ENCODE measurements at regions not wholly inside any gene's neighbourhood (a gene's known extent, or its start where the extent isn't known, plus 50 kb on each side); places are given as distances from the start of the nearest gene placed in this dataset.
A peak's percentile ranks its signal among the peaks of the same experiment; 100 is the strongest.
"Not testable (repeated sequence)": the region's sequence is repeated elsewhere in the genome, so short reads cannot be mapped to it uniquely, and the experiment has no call there.

DNA sequence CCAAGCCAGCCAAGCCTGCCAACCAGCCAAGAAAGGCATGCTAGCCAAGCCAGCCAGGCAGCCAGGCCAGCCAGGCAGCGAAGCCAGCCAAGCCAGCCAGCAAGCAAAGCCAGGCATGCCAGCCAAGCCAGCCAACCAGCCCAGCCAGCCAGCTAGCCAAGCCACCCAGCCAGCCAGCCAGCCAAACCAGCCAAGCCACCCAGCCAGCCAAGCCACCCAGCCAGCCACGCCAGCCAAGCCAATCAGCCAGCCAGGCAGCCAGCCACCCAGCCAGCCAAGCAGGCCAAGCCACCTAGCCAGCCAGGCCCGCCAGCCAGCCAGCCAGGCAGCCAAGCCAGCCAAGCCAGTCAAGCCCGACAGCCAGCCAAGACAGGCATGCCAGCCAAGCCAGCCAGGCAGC is 1601.0 kb downstream of the RPIA start:
- CTCF ChIA-PET; POLR2A ChIA-PET; H3K4me3 ChIP-seq (ENCODE audit: low read depth, low read length); DNase-seq (ENCODE audit: low read depth, low spot score): not testable (repeated sequence)

DNA sequence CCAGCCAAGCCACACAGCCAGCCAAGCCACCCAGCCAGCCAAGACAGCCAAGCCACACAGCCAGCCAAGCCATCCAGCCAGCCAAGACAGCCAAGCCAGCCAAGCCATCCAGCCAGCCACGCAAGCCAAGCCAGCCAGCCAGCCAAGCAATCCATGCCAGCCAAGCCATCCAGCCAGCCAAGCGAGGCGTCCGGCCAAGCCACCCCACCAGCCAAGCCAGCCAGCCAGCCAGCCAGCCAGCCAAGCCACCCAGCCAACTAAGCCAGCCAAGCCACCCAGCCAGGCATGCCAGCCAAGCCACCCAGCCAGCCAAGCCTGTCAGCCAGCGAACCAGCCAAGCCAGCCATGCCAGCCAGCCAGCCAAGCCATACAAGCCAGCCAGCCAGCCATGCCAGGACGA is 1601.8 kb downstream of the RPIA start:
- H3K4me3 ChIP-seq (ENCODE audit: low read depth, low read length); POLR2A ChIA-PET; DNase-seq (ENCODE audit: low read depth, low spot score); CTCF ChIA-PET: not testable (repeated sequence)

- H3K4me3 ChIP-seq (ENCODE audit: low read depth, low read length); CTCF ChIA-PET; DNase-seq (ENCODE audit: low read depth, low spot score); POLR2A ChIA-PET: not testable (repeated sequence)
These were observed 1602.3 kb downstream of the RPIA start for GRCh38 chr2:90293806-90294205.

GRCh38 chr2:90295036-90295750 is 1603.7 kb downstream of the RPIA start:
- CTCF ChIA-PET; H3K4me3 ChIP-seq (ENCODE audit: low read depth, low read length); POLR2A ChIA-PET; DNase-seq (ENCODE audit: low read depth, low spot score): not testable (repeated sequence)

- H3K4me3 ChIP-seq (ENCODE audit: low read depth, low read length); DNase-seq (ENCODE audit: low read depth, low spot score); CTCF ChIA-PET; POLR2A ChIA-PET: not testable (repeated sequence)
These were observed 1605.0 kb downstream of the RPIA start for GRCh38 chr2:90296484-90296777.

- DNase-seq (ENCODE audit: low read depth, low spot score); POLR2A ChIA-PET; H3K4me3 ChIP-seq (ENCODE audit: low read depth, low read length); CTCF ChIA-PET: not testable (repeated sequence)
These were observed 1606.2 kb downstream of the RPIA start for GRCh38 chr2:90297701-90298100.

DNA sequence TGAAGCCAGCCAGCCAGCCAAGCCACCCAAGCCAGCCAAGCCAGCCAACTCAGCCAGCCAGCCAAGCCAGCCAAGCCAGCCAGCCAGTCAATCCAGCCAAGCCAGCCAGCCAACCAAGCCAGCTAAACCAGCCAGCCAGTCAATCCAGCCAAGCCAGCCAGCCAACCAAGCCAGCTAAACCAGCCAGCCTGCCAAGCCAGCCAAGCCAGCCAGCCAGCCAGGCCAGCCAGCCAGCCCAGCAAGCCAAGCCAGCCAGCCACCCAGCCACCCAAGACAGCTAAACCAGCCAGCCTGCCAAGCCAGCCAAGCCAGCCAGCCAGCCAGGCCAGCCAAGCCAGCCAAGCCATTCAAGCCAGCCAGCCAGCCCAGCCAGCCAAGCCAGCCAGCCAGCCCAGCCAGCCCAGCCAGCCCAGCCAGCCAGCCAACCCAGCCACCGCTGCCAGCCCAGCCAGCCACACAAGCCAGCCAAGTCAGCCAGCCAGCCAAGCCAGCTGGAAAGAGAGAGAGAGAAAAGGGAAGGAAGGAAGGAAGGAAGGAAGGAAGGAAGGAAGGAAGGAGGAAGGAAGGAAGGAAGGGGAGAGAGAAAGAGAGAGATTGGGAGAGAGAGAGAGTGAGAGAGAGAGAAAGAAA is 1606.8 kb downstream of the RPIA start:
- DNase-seq (ENCODE audit: low read depth, low spot score); POLR2A ChIA-PET: not testable (repeated sequence)

DNA sequence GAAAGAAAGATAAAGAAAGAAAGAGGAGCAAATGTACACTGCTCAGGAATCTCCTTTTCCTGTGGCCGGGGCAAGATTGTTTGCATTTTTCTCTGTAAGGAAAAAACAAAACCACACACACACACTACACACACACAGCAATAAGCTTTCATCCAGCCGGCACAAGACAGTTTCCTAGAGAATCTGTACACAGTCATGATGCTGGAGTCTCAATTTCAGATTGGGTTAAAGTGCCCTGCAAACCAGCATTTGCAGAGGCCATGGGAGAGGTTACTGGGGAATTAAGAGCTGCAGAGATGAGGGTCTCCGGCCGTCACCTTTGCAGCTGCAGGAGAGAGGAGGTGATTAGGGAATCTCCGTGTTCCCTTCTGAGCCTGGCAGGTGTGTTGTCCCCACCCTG is 1607.5 kb downstream of the RPIA start:
- CTCF ChIA-PET; POLR2A ChIA-PET; DNase-seq (ENCODE audit: low read depth, low spot score); H3K4me3 ChIP-seq (ENCODE audit: low read depth, low read length): not testable (repeated sequence)

More for the DNA sequence above, 1606.8 kb downstream of the RPIA start:
- CTCF ChIA-PET; H3K4me3 ChIP-seq (ENCODE audit: low read depth, low read length): not testable (repeated sequence)

GRCh38 chr2:90322982-90323381 is 1631.5 kb downstream of the RPIA start:
- H3K4me3 ChIP-seq (ENCODE audit: low read depth, low read length); DNase-seq (ENCODE audit: low read depth, low spot score); POLR2A ChIA-PET; CTCF ChIA-PET: not testable (repeated sequence)

GRCh38 chr2:90323612-90324558 is 1632.4 kb downstream of the RPIA start:
- DNase-seq (ENCODE audit: low read depth, low spot score); POLR2A ChIA-PET; CTCF ChIA-PET: not testable (repeated sequence)
- peak overlapping the region; percentile 30 for H3K4me3 ChIP-seq (ENCODE audit: low read depth, low read length)

DNA sequence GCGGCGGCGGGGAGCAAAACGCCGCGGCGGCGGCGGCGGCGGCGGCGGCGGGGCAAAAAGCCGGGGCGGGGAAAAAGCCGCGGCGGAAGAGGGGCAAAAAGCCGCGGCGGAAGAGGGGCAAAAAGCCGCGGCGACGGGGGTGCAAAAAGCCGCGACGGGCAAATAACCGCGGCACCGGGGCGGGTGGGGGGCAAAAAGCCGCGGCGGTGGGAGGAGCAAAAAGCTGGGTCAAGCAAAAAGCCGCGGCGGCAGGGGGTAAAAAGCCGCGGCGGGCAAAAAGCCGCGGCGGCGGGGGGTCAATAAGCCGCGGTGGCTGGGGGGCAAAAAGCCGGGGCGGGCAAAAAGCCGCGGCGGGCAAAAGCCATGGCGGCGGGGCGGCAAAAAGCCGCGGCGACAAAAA is 1633.2 kb downstream of the RPIA start:
- POLR2A ChIA-PET; CTCF ChIA-PET; DNase-seq (ENCODE audit: low read depth, low spot score): not testable (repeated sequence)
- peak overlapping the region; percentile 40 for H3K4me3 ChIP-seq (ENCODE audit: low read depth, low read length)

GRCh38 chr2:90325796-90326353 is 1634.4 kb downstream of the RPIA start:
- POLR2A ChIA-PET: not testable (repeated sequence)

DNA sequence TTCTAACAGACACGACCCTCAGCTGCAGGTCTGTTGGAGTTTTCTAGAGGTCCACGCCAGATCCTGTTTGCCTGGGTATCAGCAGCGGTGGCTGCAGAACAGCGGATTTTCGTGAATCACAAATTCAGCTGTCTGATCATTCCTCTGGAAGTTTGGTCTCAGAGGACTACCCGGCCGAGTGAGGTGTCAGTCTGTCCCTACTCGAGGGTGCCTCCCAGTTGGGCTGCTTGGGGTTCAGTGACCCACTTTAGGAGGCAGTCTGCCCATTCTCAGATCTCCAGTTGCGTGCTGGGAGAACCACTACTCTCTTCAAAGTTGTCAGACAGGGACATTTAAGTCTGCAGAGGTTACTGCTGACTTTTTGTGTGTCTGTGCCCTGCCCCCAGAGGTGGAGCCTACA is 1664.1 kb downstream of the RPIA start:
- DNase-seq (ENCODE audit: low read depth, low spot score); H3K4me3 ChIP-seq (ENCODE audit: low read depth, low read length); CTCF ChIA-PET; POLR2A ChIA-PET: not testable (repeated sequence)

More at GRCh38 chr2:90325796-90326353, 1634.4 kb downstream of the RPIA start:
- CTCF ChIA-PET; DNase-seq (ENCODE audit: low read depth, low spot score); H3K4me3 ChIP-seq (ENCODE audit: low read depth, low read length): not testable (repeated sequence)

GRCh38 chr2:90359344-90359743 is 1667.9 kb downstream of the RPIA start:
- CTCF ChIA-PET; POLR2A ChIA-PET; H3K4me3 ChIP-seq (ENCODE audit: low read depth, low read length); DNase-seq (ENCODE audit: low read depth, low spot score): not testable (repeated sequence)

DNA sequence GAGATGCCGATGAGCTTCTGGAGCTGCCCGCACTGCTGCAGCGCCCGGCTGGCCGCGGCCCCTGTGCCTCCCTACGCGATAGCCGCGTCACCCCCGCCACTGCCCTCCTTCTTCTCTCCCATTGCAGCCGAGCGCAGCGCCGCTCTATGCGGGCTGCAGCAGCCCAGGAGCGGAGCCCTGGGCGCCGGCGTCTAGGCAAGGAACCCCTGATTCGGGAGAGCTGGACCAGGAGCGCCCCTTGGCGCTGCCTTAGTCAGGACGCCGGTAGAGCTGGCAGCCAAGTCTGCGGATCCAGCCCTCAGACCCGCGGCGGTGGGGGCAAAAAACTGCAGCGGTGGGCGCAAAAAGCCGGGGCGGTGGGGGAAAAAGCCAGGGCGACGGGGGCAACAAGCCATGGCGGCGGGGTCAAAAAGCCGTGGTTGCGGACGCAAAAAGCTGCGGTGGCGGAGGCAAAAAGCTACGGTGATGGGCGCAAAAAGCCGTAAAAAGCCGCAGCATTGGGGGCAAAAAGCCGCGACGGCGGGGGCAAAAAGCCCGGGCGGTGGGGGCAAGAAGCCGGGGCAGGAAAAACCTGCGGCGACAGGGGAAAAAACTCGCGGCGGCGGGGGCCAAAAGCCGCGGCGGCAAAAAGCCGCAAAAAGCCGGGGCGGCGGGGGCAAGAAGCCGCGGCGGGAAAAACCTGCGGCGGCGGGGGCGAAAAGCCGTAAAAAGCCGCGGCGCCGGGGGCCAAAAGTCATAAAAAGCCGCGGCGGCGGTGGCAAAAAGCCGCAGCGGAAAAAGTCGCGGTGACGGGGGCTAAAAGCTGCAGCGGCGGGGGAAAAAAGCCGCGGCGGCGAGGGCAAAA is 1668.6 kb downstream of the RPIA start:
- POLR2A ChIA-PET; DNase-seq (ENCODE audit: low read depth, low spot score); CTCF ChIA-PET; H3K4me3 ChIP-seq (ENCODE audit: low read depth, low read length): not testable (repeated sequence)

DNA sequence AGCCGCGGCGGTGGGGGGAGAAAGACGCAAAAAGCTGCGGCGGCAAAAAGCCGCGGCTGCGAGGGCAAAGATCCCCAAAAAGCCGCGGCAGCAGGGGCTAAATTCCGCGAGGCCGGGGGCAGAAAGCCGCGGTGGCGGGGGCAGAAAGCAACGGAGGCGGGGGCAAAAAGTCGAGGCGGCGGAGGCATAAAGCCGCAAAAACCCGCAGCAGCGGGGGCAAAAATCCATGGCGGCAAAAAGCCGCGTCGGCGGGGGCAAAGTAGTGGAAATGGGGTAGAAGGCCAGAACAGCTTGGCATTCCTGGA is 1669.2 kb downstream of the RPIA start:
- POLR2A ChIA-PET, CTCF ChIA-PET: not testable (repeated sequence)

More for the DNA sequence above, 1669.2 kb downstream of the RPIA start:
- H3K4me3 ChIP-seq (ENCODE audit: low read depth, low read length); DNase-seq (ENCODE audit: low read depth, low spot score): not testable (repeated sequence)
